Type B pancreatic cell (in vitro differentiated cells): ENCODE measurements at regions not wholly inside any gene's neighbourhood (a gene's known extent, or its start where the extent isn't known, plus 50 kb on each side); places are given as distances from the start of the nearest gene placed in this dataset.

Experiments
- DNase-seq: peaks from one replicate; pipeline ENCODE4 v3.0.0; 2021; ENCODE audit warnings: mixed read lengths; ENCODE audit not compliant: unreplicated experiment; ENCODE audit errors: extremely low spot score
- H3K27ac Mint-ChIP-seq: 2 replicates; pipeline ENCODE4 v1.8.0; 2021; ENCODE audit warnings: mild to moderate bottlenecking, mixed read lengths
- H3K27me3 Mint-ChIP-seq: 2 replicates; pipeline ENCODE4 v1.8.0; 2021; ENCODE audit warnings: mixed read lengths
- H3K36me3 Mint-ChIP-seq: 2 replicates; pipeline ENCODE4 v1.8.0; 2021; ENCODE audit warnings: mixed read lengths
- H3K4me1 Mint-ChIP-seq: one replicate; pipeline ENCODE4 v1.8.0; 2021; ENCODE audit warnings: mixed read lengths; ENCODE audit not compliant: unreplicated experiment
- H3K4me3 Mint-ChIP-seq: 2 replicates; pipeline ENCODE4 v1.8.0; 2021; ENCODE audit warnings: mild to moderate bottlenecking, mixed read lengths
- H3K9me3 Mint-ChIP-seq: 2 replicates; pipeline ENCODE4 v1.8.0; 2021; ENCODE audit warnings: mixed read lengths
- TF ChIP-seq, protein P1 (sequence below): fragments of 200-600 bp; sonication (generic); conservative IDR thresholded peaks from 2 replicates; pipeline ENCODE4 v1.5.0; 2021; ENCODE audit warnings: antibody characterized with exemption, mild to moderate bottlenecking

DNA sequence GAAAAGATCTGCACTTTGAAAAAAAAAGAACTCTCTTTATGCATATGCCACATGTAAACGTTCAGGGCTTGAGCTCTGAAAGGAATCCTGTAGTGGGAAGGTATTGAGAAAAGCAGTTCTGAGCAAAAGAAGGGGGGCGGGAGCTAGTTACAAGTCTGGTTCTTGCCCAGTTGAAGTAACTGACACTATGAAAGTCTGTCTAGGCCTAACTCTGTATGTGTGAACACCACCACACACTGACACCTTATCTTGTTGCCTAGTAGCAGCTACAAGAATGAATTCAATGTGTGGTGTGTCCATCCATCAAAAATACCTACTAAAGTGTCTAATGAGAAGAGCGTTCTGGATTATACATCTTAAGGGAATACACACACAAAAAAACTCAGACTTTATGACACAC, 820.6 kb downstream of the DIAPH3 start:
- no peak overlapping the region for H3K4me3 Mint-ChIP-seq
- TF ChIP-seq, protein P1, sequence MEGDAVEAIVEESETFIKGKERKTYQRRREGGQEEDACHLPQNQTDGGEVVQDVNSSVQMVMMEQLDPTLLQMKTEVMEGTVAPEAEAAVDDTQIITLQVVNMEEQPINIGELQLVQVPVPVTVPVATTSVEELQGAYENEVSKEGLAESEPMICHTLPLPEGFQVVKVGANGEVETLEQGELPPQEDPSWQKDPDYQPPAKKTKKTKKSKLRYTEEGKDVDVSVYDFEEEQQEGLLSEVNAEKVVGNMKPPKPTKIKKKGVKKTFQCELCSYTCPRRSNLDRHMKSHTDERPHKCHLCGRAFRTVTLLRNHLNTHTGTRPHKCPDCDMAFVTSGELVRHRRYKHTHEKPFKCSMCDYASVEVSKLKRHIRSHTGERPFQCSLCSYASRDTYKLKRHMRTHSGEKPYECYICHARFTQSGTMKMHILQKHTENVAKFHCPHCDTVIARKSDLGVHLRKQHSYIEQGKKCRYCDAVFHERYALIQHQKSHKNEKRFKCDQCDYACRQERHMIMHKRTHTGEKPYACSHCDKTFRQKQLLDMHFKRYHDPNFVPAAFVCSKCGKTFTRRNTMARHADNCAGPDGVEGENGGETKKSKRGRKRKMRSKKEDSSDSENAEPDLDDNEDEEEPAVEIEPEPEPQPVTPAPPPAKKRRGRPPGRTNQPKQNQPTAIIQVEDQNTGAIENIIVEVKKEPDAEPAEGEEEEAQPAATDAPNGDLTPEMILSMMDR: no peak
- H3K27me3 Mint-ChIP-seq: no peaks in the 10 kb centered on the region
- no peak for DNase-seq
- H3K36me3 Mint-ChIP-seq: no peaks in the 10 kb centered on the region
- H3K27ac Mint-ChIP-seq: no peak overlapping the region
- H3K4me1 Mint-ChIP-seq: peaks cover 14% of the 10 kb centered on the region
- peaks cover 5% of the 10 kb centered on the region for H3K9me3 Mint-ChIP-seq

DNA sequence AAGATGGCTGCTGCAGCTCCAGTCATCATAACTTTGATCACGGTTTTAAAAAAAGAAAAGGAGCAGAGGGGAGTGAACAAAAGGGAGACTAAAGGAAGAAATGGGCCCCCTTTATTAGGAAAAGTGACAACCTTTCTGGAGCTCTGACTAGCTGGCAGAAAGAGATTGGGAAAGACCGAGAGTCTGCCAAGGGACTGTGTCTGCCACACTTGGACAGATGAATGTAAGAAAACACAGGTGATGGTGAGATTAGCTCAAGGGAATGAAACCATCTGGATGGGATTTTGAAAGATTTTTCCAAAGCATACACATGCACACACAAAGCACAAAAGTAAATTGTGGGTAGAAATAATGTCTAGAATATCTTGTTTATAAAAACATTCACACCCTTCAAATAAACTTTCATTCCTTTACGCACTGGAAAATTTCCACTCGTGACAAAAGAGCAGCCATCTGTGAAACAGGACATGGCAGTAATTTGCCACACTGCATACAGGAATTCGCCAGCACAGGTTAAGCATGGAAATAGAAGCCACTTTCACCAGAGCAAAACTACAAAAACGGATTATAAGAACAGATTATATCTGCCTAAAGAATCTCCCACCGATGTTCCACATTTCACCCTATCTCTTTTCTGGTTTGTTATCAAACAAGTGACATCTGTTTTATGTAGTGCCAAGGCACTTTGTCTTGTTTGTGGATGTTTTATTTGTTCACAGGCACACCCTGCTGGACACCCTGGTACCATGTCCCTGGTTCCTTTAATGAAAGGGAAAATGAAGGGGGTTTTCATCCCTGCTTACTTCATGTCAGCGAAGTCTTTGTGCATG, 819.5 kb downstream of the DIAPH3 start:
- no peaks in the 10 kb centered on the region for H3K27me3 Mint-ChIP-seq
- H3K4me1 Mint-ChIP-seq: peaks cover 14% of the 10 kb centered on the region
- H3K4me3 Mint-ChIP-seq: no peak overlapping the region
- H3K36me3 Mint-ChIP-seq: no peaks in the 10 kb centered on the region
- TF ChIP-seq, protein P1: no peak
- H3K27ac Mint-ChIP-seq: no peak overlapping the region
- no peak for DNase-seq
- peaks cover 5% of the 10 kb centered on the region for H3K9me3 Mint-ChIP-seq

DNA sequence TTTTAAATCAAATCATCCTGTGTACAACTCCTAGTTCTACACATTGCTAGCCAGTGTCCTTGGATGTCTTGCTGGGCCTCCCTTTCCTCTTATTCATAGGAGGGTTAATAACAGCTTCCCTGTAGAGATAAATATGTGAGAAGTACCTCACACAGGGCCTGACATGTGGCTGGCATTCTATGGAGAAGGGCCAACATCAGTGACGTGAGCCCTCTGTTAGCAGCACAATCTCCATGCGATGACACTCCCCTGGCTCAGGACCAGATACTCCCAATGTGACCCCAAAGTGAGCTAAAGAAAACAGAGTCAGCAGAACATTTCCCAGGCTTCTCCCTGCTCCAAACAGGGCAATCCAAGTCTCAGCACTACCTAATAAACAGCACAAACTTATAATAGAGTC, 818.4 kb downstream of the DIAPH3 start:
- no peaks in the 10 kb centered on the region for H3K36me3 Mint-ChIP-seq
- no peak overlapping the region for H3K4me3 Mint-ChIP-seq
- H3K9me3 Mint-ChIP-seq: peaks cover 5% of the 10 kb centered on the region
- peaks cover 14% of the 10 kb centered on the region for H3K4me1 Mint-ChIP-seq
- peaks cover 1% of the 10 kb centered on the region for H3K27me3 Mint-ChIP-seq
- DNase-seq: no peak
- H3K27ac Mint-ChIP-seq: no peak overlapping the region
- TF ChIP-seq, protein P1: no peak

DNA sequence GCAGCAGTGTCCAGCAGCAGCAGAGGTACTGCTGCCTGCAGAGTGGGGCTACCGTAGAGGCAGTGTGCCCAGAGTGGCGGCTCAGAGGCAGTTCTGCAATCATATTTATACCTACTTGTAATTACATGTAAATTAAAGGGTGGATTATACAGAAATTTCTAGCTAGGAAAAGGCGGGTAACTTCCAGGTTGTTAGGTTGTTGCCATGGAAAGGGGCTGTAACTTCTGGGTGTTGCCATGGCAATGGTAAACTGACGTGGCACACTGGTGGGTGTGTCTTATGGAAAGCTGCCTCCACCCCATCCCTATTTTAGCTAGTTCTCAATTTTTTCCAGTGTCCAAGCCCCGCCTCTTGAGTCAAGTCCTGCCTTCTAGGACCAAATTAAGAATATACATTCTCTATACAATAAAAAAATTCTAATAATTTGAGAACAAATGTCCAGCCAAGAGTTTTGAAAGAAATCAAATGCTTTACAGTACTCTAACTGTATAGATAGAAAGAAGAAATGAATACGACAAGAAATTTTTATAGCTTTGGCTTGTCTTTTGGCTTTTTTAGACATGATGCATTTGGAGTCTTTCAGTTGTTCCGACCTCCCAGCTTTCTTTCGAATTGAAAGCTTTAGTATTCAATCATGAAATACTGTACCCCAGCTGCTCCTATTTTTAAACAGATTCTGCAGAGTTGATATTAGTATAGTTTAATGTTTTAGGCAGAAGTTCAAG, 816.6 kb downstream of the DIAPH3 start:
- TF ChIP-seq, protein P1: no peak
- no peak for DNase-seq
- H3K4me1 Mint-ChIP-seq: peaks cover 22% of the 10 kb centered on the region
- H3K36me3 Mint-ChIP-seq: no peaks in the 10 kb centered on the region
- H3K27me3 Mint-ChIP-seq: peaks cover 3% of the 10 kb centered on the region
- no peak overlapping the region for H3K4me3 Mint-ChIP-seq
- H3K27ac Mint-ChIP-seq: no peak overlapping the region
- H3K9me3 Mint-ChIP-seq: peaks cover 5% of the 10 kb centered on the region

DNA sequence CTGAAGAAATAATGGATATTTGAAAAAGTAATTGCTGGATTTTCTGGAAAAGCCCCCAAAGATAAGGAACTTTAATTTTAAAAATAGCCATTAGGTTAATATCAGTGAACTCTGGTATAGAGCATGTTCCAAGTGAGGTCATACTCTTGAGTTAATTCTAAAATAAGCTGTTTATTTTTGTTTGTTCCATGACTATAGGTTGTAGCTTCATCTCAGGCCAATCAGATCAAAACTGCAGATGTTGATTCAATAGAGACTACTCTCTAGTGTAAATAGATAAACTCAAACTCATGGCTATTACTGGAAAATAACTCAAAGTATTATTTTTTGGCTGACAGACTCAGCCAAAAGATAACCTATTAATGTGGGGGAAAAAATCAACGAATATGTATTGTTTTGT, 815.1 kb downstream of the DIAPH3 start:
- Mint-ChIP-seq H3K4me3 (no peak overlapping the region), H3K36me3 (no peaks in the 10 kb centered on the region), H3K27ac (no peak overlapping the region), H3K9me3 (no peaks in the 10 kb centered on the region), H3K27me3 (peaks cover 3% of the 10 kb centered on the region), H3K4me1 (peaks cover 29% of the 10 kb centered on the region)
- TF ChIP-seq, protein P1: no peak
- DNase-seq: no peak
